Stimulated activated effector memory CD8-positive, alpha-beta T cell treated with anti-CD3 and anti-CD28 coated beads, Interleukin-12 subunit alpha, Interleukin-12 subunit beta, amount 100 ng/mL, for 72 hours (primary cell): ENCODE measurements at regions not wholly inside any gene's neighbourhood (a gene's known extent, or its start where the extent isn't known, plus 50 kb on each side); places are given as distances from the start of the nearest gene placed in this dataset.
A peak's percentile ranks its signal among the peaks of the same experiment; 100 is the strongest.

Experiments used
- ATAC-seq: fragments of 150-1000 bp; cut with Tn5 transposase; 2 replicates; pipeline ENCODE4 v1.10.0; 2021
- DNase-seq, 2 donors: peaks; one replicate each; pipeline ENCODE4 v3.0.0; 2021 to 2022; ENCODE audit warnings: low spot score in 2 of 2
- H3K27ac Mint-ChIP-seq: one replicate; pipeline ENCODE4 v1.8.0; 2022; ENCODE audit warnings: mild to moderate bottlenecking, mixed read lengths
- H3K36me3 Mint-ChIP-seq: one replicate; pipeline ENCODE4 v1.8.0; 2022; ENCODE audit warnings: mild to moderate bottlenecking, mixed read lengths
- H3K4me1 Mint-ChIP-seq: one replicate; pipeline ENCODE4 v1.8.0; 2022; ENCODE audit warnings: mixed read lengths
- H3K4me3 Mint-ChIP-seq: one replicate; pipeline ENCODE4 v1.8.0; 2022; ENCODE audit warnings: mild to moderate bottlenecking, mixed read lengths
- H3K9me3 Mint-ChIP-seq: one replicate; pipeline ENCODE4 v1.8.0; 2022; ENCODE audit warnings: mixed read lengths

- H3K4me1 Mint-ChIP-seq: peaks cover 22% of the 10 kb centered on the region
- ATAC-seq: no peak
These were observed 100.1 kb upstream of the KIF26B start for GRCh38 chr1:245054507-245055270.

GRCh38 chr1:245054105-245054504 is 100.7 kb upstream of the KIF26B start:
- no peaks in the 10 kb centered on the region for H3K9me3 Mint-ChIP-seq
- no peak overlapping the region for H3K4me3 Mint-ChIP-seq
- H3K27ac Mint-ChIP-seq: no peak overlapping the region
- DNase-seq: no peak
- H3K4me1 Mint-ChIP-seq: peaks cover 22% of the 10 kb centered on the region
- no peak for ATAC-seq
- H3K36me3 Mint-ChIP-seq: no peaks in the 10 kb centered on the region

More at GRCh38 chr1:245054507-245055270, 100.1 kb upstream of the KIF26B start:
- no peak for DNase-seq
- H3K4me3 Mint-ChIP-seq: no peak overlapping the region
- no peak overlapping the region for H3K27ac Mint-ChIP-seq
- H3K9me3 Mint-ChIP-seq: no peaks in the 10 kb centered on the region
- H3K36me3 Mint-ChIP-seq: no peaks in the 10 kb centered on the region

- peaks cover 22% of the 10 kb centered on the region for H3K4me1 Mint-ChIP-seq
- ATAC-seq: no peak
- no peaks in the 10 kb centered on the region for H3K36me3 Mint-ChIP-seq
- no peak overlapping the region for H3K27ac Mint-ChIP-seq
- no peak for DNase-seq
- no peaks in the 10 kb centered on the region for H3K9me3 Mint-ChIP-seq
- peak overlapping the region; percentile 43 for H3K4me3 Mint-ChIP-seq
These were observed 102.5 kb upstream of the KIF26B start for GRCh38 chr1:245052258-245052657.

- DNase-seq (no peak), ATAC-seq (peak; percentile 52)
- Mint-ChIP-seq H3K4me3 (peak overlapping the region; percentile 43), H3K36me3 (no peaks in the 10 kb centered on the region), H3K27ac (no peak overlapping the region), H3K9me3 (no peaks in the 10 kb centered on the region), H3K4me1 (peaks cover 22% of the 10 kb centered on the region)
These were observed 103.2 kb upstream of the KIF26B start for GRCh38 chr1:245051349-245052221.

- no peak for ATAC-seq
- no peak for DNase-seq
- Mint-ChIP-seq H3K36me3 (no peaks in the 10 kb centered on the region), H3K4me1 (peaks cover 7% of the 10 kb centered on the region), H3K4me3 (no peak overlapping the region), H3K9me3 (no peaks in the 10 kb centered on the region), H3K27ac (no peak overlapping the region)
These were observed 108.0 kb upstream of the KIF26B start for GRCh38 chr1:245046769-245047168.

- H3K27ac Mint-ChIP-seq: no peak overlapping the region
- H3K4me3 Mint-ChIP-seq: no peak overlapping the region
- no peaks in the 10 kb centered on the region for H3K36me3 Mint-ChIP-seq
- no peak for DNase-seq
- H3K9me3 Mint-ChIP-seq: no peaks in the 10 kb centered on the region
- ATAC-seq: no peak
- H3K4me1 Mint-ChIP-seq: peaks cover 2% of the 10 kb centered on the region
These were observed 108.5 kb upstream of the KIF26B start for GRCh38 chr1:245046315-245046714.

GRCh38 chr1:245045087-245045881 is 109.5 kb upstream of the KIF26B start:
- Mint-ChIP-seq H3K9me3 (no peaks in the 10 kb centered on the region), H3K27ac (no peak overlapping the region), H3K36me3 (no peaks in the 10 kb centered on the region), H3K4me3 (no peak overlapping the region), H3K4me1 (no peaks in the 10 kb centered on the region)
- ATAC-seq (no peak), DNase-seq (no peak)

- no peak for ATAC-seq
- H3K36me3 Mint-ChIP-seq: no peaks in the 10 kb centered on the region
- no peak for DNase-seq
- no peak overlapping the region for H3K4me3 Mint-ChIP-seq
- H3K9me3 Mint-ChIP-seq: no peaks in the 10 kb centered on the region
- H3K4me1 Mint-ChIP-seq: no peaks in the 10 kb centered on the region
- no peak overlapping the region for H3K27ac Mint-ChIP-seq
These were observed 111.2 kb upstream of the KIF26B start for GRCh38 chr1:245043611-245043940.

- no peak for DNase-seq
- Mint-ChIP-seq H3K4me3 (no peak overlapping the region), H3K36me3 (no peaks in the 10 kb centered on the region), H3K9me3 (no peaks in the 10 kb centered on the region), H3K27ac (no peak overlapping the region), H3K4me1 (no peaks in the 10 kb centered on the region)
- no peak for ATAC-seq
These were observed 113.6 kb upstream of the KIF26B start for GRCh38 chr1:245041058-245041698.

- no peak for ATAC-seq
- H3K9me3 Mint-ChIP-seq: no peaks in the 10 kb centered on the region
- no peak overlapping the region for H3K4me3 Mint-ChIP-seq
- no peaks in the 10 kb centered on the region for H3K36me3 Mint-ChIP-seq
- no peak overlapping the region for H3K27ac Mint-ChIP-seq
- H3K4me1 Mint-ChIP-seq: no peaks in the 10 kb centered on the region
- peak in 1 of 2 donors; percentile 4 for DNase-seq
These were observed 115.6 kb upstream of the KIF26B start for GRCh38 chr1:245039196-245039595.

- Mint-ChIP-seq H3K4me1 (no peaks in the 10 kb centered on the region), H3K4me3 (no peak overlapping the region), H3K9me3 (no peaks in the 10 kb centered on the region), H3K27ac (no peak overlapping the region), H3K36me3 (no peaks in the 10 kb centered on the region)
- ATAC-seq (no peak), DNase-seq (no peak)
These were observed 118.7 kb upstream of the KIF26B start for GRCh38 chr1:245036102-245036501.

GRCh38 chr1:245031041-245031440 is 123.7 kb upstream of the KIF26B start:
- Mint-ChIP-seq H3K4me3 (no peak overlapping the region), H3K36me3 (no peaks in the 10 kb centered on the region), H3K4me1 (peaks cover 6% of the 10 kb centered on the region), H3K9me3 (no peaks in the 10 kb centered on the region), H3K27ac (no peak overlapping the region)
- DNase-seq (no peak), ATAC-seq (no peak)

- DNase-seq (no peak), ATAC-seq (no peak)
- no peak overlapping the region for H3K4me3 Mint-ChIP-seq
- H3K4me1 Mint-ChIP-seq: peaks cover 6% of the 10 kb centered on the region
- H3K9me3 Mint-ChIP-seq: no peaks in the 10 kb centered on the region
- H3K27ac Mint-ChIP-seq: no peak overlapping the region
- no peaks in the 10 kb centered on the region for H3K36me3 Mint-ChIP-seq
These were observed 128.5 kb upstream of the KIF26B start for GRCh38 chr1:245026247-245026646.

- Mint-ChIP-seq H3K4me1 (peaks cover 3% of the 10 kb centered on the region), H3K4me3 (no peak overlapping the region), H3K27ac (no peak overlapping the region), H3K36me3 (no peaks in the 10 kb centered on the region), H3K9me3 (no peaks in the 10 kb centered on the region)
- no peak for DNase-seq
- no peak for ATAC-seq
These were observed 129.3 kb upstream of the KIF26B start for GRCh38 chr1:245025525-245025924.

- no peak overlapping the region for H3K27ac Mint-ChIP-seq
- ATAC-seq (no peak), DNase-seq (no peak)
- no peaks in the 10 kb centered on the region for H3K4me1 Mint-ChIP-seq
- no peaks in the 10 kb centered on the region for H3K36me3 Mint-ChIP-seq
- no peak overlapping the region for H3K4me3 Mint-ChIP-seq
- H3K9me3 Mint-ChIP-seq: no peaks in the 10 kb centered on the region
These were observed 131.6 kb upstream of the KIF26B start for GRCh38 chr1:245023222-245023621.
